Panc1 (cell line): ENCODE measurements at regions not wholly inside any gene's neighbourhood (a gene's known extent, or its start where the extent isn't known, plus 50 kb on each side); places are given as distances from the start of the nearest gene placed in this dataset.

Experiments
- ATAC-seq: fragments of 200-7000 bp; cut with Tn5 transposase; 2 replicates; pipeline ENCODE4 v1.9.1; 2020; ENCODE audit warnings: mild to moderate bottlenecking, moderate library complexity
- BruUV-seq: library from RNA; stranded (reverse); fragments of 400-500 nt; replicated peaks from 2 replicates; lab custom pipeline; 2021; lab: Mats Ljungman, UMichigan
- CTCF ChIA-PET: fragments of 300-600 bp; sonication (Branson Sonifier 250); formaldehyde crosslinking; loops from one replicate; lab custom pipeline; 2022; ENCODE audit warnings: antibody characterized with exemption; lab: Charles Lee
- POLR2A ChIA-PET: fragments of 300-600 bp; sonication (Branson Sonifier 250); formaldehyde crosslinking; loops from one replicate; lab custom pipeline; 2022; ENCODE audit warnings: antibody characterized with exemption; lab: Charles Lee
- DNase-seq: peaks from one replicate; pipeline ENCODE4 v3.0.0-alpha.2; 2010; ENCODE audit warnings: low read depth, low spot score
- H3K27ac ChIP-seq: 2 replicates; pipeline ENCODE4 v1.5.1; 2011; ENCODE audit warnings: mild to moderate bottlenecking, low read length, inconsistent platforms
- H3K27me3 ChIP-seq: fragments of 200-500 bp; sonication (Bioruptor generic); 2 replicates; pipeline ENCODE4 v1.6.0; 2014; ENCODE audit warnings: low read length, inconsistent platforms; ENCODE audit not compliant: control insufficient read depth, insufficient read depth
- H3K36me3 ChIP-seq: fragments of 200-500 bp; sonication (Bioruptor generic); 2 replicates; pipeline ENCODE4 v1.5.1; 2014; ENCODE audit warnings: inconsistent platforms, mild to moderate bottlenecking, low read length, moderate library complexity; ENCODE audit not compliant: control insufficient read depth, insufficient read depth
- H3K4me1 ChIP-seq: 2 replicates; pipeline ENCODE4 v1.5.1; 2011; ENCODE audit warnings: inconsistent platforms, mild to moderate bottlenecking, low read length, moderate library complexity; ENCODE audit not compliant: control insufficient read depth, insufficient read depth
- H3K4me3 ChIP-seq, 2 experiments: 2 replicates each; pipeline ENCODE4 v1.5.1; 2011 to 2012; ENCODE audit warnings: low read depth in 2 of 2, low read length in 2 of 2, mild to moderate bottlenecking in 2 of 2, inconsistent platforms in 1 of 2, moderate library complexity in 1 of 2
- H3K9me3 ChIP-seq: fragments of 200-500 bp; sonication (Bioruptor generic); 2 replicates; pipeline ENCODE4 v1.5.1; 2014; ENCODE audit warnings: low read depth, mild to moderate bottlenecking, inconsistent platforms, low read length, moderate library complexity; ENCODE audit not compliant: control insufficient read depth, insufficient read depth
- CTCF ChIP-seq: fragments of 450-650 bp; IDR thresholded peaks from 2 replicates; pipeline ENCODE4 v1.5.1; 2017; ENCODE audit warnings: mild to moderate bottlenecking
- POLR2AphosphoS5 ChIP-seq: IDR thresholded peaks from 2 replicates; pipeline ENCODE4 v1.6.1; 2012; ENCODE audit warnings: mild to moderate bottlenecking, low read depth, low read length, moderate library complexity
- REST ChIP-seq, 2 experiments: IDR thresholded peaks; 2 replicates each; pipeline ENCODE4 v1.6.1; 2011 to 2012; ENCODE audit warnings: low read depth in 2 of 2, control low read depth in 1 of 2, low read length in 1 of 2, mild to moderate bottlenecking in 1 of 2, moderate library complexity in 1 of 2; ENCODE audit not compliant: insufficient read depth in 1 of 2
- SIN3A ChIP-seq: IDR thresholded peaks from 2 replicates; pipeline ENCODE4 v1.6.1; 2012; ENCODE audit warnings: low read depth, mild to moderate bottlenecking, low read length, moderate library complexity, borderline replicate concordance; ENCODE audit not compliant: insufficient read depth
- TCF7L2 ChIP-seq: IDR thresholded peaks from 2 replicates; pipeline ENCODE4 v1.6.1; 2011; ENCODE audit warnings: mild to moderate bottlenecking, low read depth, low read length, inconsistent platforms
- in situ Hi-C: cut with HindIII; loops from 2 replicates; pipeline ENCODE4 v1.10.0; 2016; ENCODE audit warnings: low sequenced_read_pairs, low pct_unique_long_range_greater_than_20kb
- intact Hi-C: fragments of 100-400 bp; cut with micrococcal nuclease; formaldehyde crosslinking; loops from one replicate; pipeline ENCODE4 v1.10.0; 2022; ENCODE audit not compliant: unreplicated experiment

- Histone ChIP-seq H3K27ac (no peak overlapping the region), H3K36me3 (no peaks in the 10 kb centered on the region), H3K27me3 (no peaks in the 10 kb centered on the region), H3K4me1 (no peaks in the 10 kb centered on the region), H3K4me3 (no peak overlapping the region), H3K9me3 (no peaks in the 10 kb centered on the region)
- POLR2A ChIA-PET = no interaction called here
- in situ Hi-C loops (no loop called here), intact Hi-C loops (no loop called here)
- no TSS peak for BruUV-seq
- DNase-seq (no peak), ATAC-seq (no peak)
- CTCF ChIA-PET = no interaction called here
- TF ChIP-seq CTCF (no peak), REST (IDR thresholded peaks at IDR 0.05; ENCODE audit: insufficient read depth in 1 of 2, low read depth in 2 of 2, low read length in 1 of 2) (no peak), TCF7L2 (no peak), SIN3A (no peak), POLR2AphosphoS5 (no peak)
These were observed 572.0 kb upstream of the NR2F2 start for GRCh38 chr15:95758451-95758850.

GRCh38 chr15:95758851-95759250, 571.6 kb upstream of the NR2F2 start:
- DNase-seq (no peak), ATAC-seq (no peak)
- ChIA-PET POLR2A (no interaction called here), CTCF (interaction anchor here (0.7 kb wide), 1 partner anchor 9 kb away, joined by 3 read pairs; no protein-coding TSS in a partner anchor)
- in situ Hi-C loops (no loop called here), intact Hi-C loops (no loop called here)
- no peak overlapping the region for H3K27ac ChIP-seq
- no peaks in the 10 kb centered on the region for H3K4me1 ChIP-seq
- no TSS peak for BruUV-seq
- H3K27me3 ChIP-seq = no peaks in the 10 kb centered on the region
- no peak overlapping the region for H3K4me3 ChIP-seq
- TF ChIP-seq CTCF (no peak), TCF7L2 (no peak), REST (IDR thresholded peaks at IDR 0.05; ENCODE audit: insufficient read depth in 1 of 2, low read depth in 2 of 2, low read length in 1 of 2) (no peak), POLR2AphosphoS5 (no peak), SIN3A (no peak)
- H3K36me3 ChIP-seq = no peaks in the 10 kb centered on the region
- H3K9me3 ChIP-seq = no peaks in the 10 kb centered on the region
